ENCODE measurements at regions not wholly inside any gene's neighbourhood (a gene's known extent, or its start where the extent isn't known, plus 50 kb on each side); places are given as distances from the start of the nearest gene placed in this dataset.
A peak's percentile ranks its signal among the peaks of the same experiment; 100 is the strongest.

- peaks cover 6% of the 10 kb centered on the region for H3K4me1 Mint-ChIP-seq (ENCODE audit: insufficient read depth, unreplicated experiment)
- no peak overlapping the region for H3K27ac Mint-ChIP-seq (ENCODE audit: low read depth, unreplicated experiment)
- TF ChIP-seq CTCF (IDR thresholded peaks at IDR 0.05; ENCODE audit: unreplicated experiment), result no peak
- DNase-seq (ENCODE audit: unreplicated experiment), result no peak
- H3K36me3 Mint-ChIP-seq (ENCODE audit: insufficient read depth, unreplicated experiment), result no peaks in the 10 kb centered on the region
- ChIA-PET CTCF (no interaction called here), POLR2A (interaction anchor here (0.6 to 1.1 kb wide), 3 partner anchors 17 to 884 kb away, joined by 3 to 5 read pairs (median 4); no protein-coding TSS in a partner anchor)
- intact Hi-C loops (cut with micrococcal nuclease), result no loop called here
- H3K4me3 Mint-ChIP-seq (ENCODE audit: unreplicated experiment), result no peak overlapping the region
- BruUV-seq (replicated peaks), result no TSS peak
- H3K27me3 Mint-ChIP-seq (ENCODE audit: insufficient read depth, unreplicated experiment), result no peaks in the 10 kb centered on the region
- H3K9me3 Mint-ChIP-seq (ENCODE audit: unreplicated experiment), result no peaks in the 10 kb centered on the region
Measured at GRCh38 chr2:107285621-107286299, 399.8 kb upstream of the ST6GAL2 start.

GRCh38 chr2:107290041-107290440 lies 404.1 kb upstream of the ST6GAL2 start:
- TF ChIP-seq CTCF (IDR thresholded peaks at IDR 0.05; ENCODE audit: unreplicated experiment), result no peak
- DNase-seq (ENCODE audit: unreplicated experiment), result no peak
- Mint-ChIP-seq H3K4me3 (ENCODE audit: unreplicated experiment) (no peak overlapping the region), H3K27ac (ENCODE audit: low read depth, unreplicated experiment) (no peak overlapping the region), H3K36me3 (ENCODE audit: insufficient read depth, unreplicated experiment) (no peaks in the 10 kb centered on the region), H3K9me3 (ENCODE audit: unreplicated experiment) (no peaks in the 10 kb centered on the region), H3K4me1 (ENCODE audit: insufficient read depth, unreplicated experiment) (peaks cover 6% of the 10 kb centered on the region), H3K27me3 (ENCODE audit: insufficient read depth, unreplicated experiment) (no peaks in the 10 kb centered on the region)
- ChIA-PET CTCF (interaction anchor here (0.7 kb wide), 1 partner anchor 17 kb away, joined by 3 read pairs; no protein-coding TSS in a partner anchor), POLR2A (interaction anchor here (0.6 kb wide), 1 partner anchor 37 kb away, joined by 3 read pairs; no protein-coding TSS in a partner anchor)
- intact Hi-C loops (cut with micrococcal nuclease), result no loop called here
- BruUV-seq (replicated peaks), result no TSS peak

DNA sequence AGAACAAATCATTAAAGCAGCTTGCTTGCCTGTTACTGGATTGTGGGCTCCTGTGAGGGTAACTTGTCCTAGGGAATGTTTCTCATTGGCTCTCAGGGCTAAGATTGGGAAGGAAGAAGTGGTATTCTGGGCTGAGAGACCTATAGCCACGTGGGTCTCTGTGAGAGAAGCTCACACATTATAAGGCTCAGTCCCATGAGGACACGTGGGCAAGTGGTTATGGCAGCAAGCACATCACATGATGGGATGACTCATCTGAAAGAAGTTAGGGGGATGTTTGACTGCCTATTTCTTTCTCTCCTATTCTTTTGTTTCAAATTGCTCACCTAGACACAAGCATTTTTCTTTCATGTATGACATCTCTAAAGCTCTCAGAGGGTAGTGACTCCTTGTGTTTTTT lies 418.0 kb upstream of the ST6GAL2 start:
- no peak overlapping the region for H3K4me3 Mint-ChIP-seq (ENCODE audit: unreplicated experiment)
- intact Hi-C loops (cut with micrococcal nuclease), result no loop called here
- H3K27me3 Mint-ChIP-seq (ENCODE audit: insufficient read depth, unreplicated experiment), result no peaks in the 10 kb centered on the region
- H3K27ac Mint-ChIP-seq (ENCODE audit: low read depth, unreplicated experiment), result peak overlapping the region; percentile 14
- H3K36me3 Mint-ChIP-seq (ENCODE audit: insufficient read depth, unreplicated experiment), result no peaks in the 10 kb centered on the region
- BruUV-seq (replicated peaks), result no TSS peak
- CTCF ChIA-PET, result interaction anchor here (1.1 kb wide), 1 partner anchor 25 kb away, joined by 4 read pairs; no protein-coding TSS in a partner anchor
- H3K9me3 Mint-ChIP-seq (ENCODE audit: unreplicated experiment), result no peaks in the 10 kb centered on the region
- no peak for TF ChIP-seq CTCF (IDR thresholded peaks at IDR 0.05; ENCODE audit: unreplicated experiment)
- POLR2A ChIA-PET, result no interaction called here
- no peak for DNase-seq (ENCODE audit: unreplicated experiment)
- peaks cover 6% of the 10 kb centered on the region for H3K4me1 Mint-ChIP-seq (ENCODE audit: insufficient read depth, unreplicated experiment)

GRCh38 chr2:107305966-107306365 lies 420.0 kb upstream of the ST6GAL2 start:
- no peak for DNase-seq (ENCODE audit: unreplicated experiment)
- TF ChIP-seq CTCF (IDR thresholded peaks at IDR 0.05; ENCODE audit: unreplicated experiment), result no peak
- Mint-ChIP-seq H3K4me1 (ENCODE audit: insufficient read depth, unreplicated experiment) (peaks cover 6% of the 10 kb centered on the region), H3K36me3 (ENCODE audit: insufficient read depth, unreplicated experiment) (no peaks in the 10 kb centered on the region), H3K27me3 (ENCODE audit: insufficient read depth, unreplicated experiment) (no peaks in the 10 kb centered on the region), H3K4me3 (ENCODE audit: unreplicated experiment) (no peak overlapping the region), H3K9me3 (ENCODE audit: unreplicated experiment) (no peaks in the 10 kb centered on the region), H3K27ac (ENCODE audit: low read depth, unreplicated experiment) (no peak overlapping the region)
- BruUV-seq (replicated peaks), result no TSS peak
- CTCF ChIA-PET, result interaction anchor here (0.6 kb wide), 1 partner anchor 439 kb away, joined by 3 read pairs; no protein-coding TSS in a partner anchor
- POLR2A ChIA-PET, result interaction anchor here (0.5 to 0.8 kb wide), 2 partner anchors 9 to 132 kb away, joined by 4 read pairs; no protein-coding TSS in a partner anchor
- intact Hi-C loops (cut with micrococcal nuclease), result no loop called here

Data from MCF 10A (cell line).